ENCODE measurements at regions not wholly inside any gene's neighbourhood (a gene's known extent, or its start where the extent isn't known, plus 50 kb on each side); places are given as distances from the start of the nearest gene placed in this dataset.

DNA sequence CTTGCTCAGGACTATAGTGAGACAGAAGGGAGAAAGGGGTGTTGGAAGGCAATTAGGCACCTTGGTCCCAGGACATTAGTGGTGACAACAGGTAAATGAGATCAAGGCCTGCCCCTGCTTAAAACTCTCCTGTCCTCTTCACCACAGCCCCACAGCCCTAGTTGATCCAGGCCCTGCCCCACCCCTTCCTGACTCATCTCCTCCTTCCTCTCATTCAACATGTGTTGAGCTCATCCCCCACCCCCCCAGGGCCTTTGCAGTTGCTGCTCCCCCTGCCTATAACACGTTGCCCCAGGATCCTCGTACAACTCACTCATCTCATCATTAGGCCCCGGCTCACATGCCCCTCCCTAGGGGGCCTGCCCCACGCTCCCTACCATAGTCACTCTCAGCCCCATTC is 66.8 kb downstream of the TSPAN17 start:
- TF ChIP-seq YY1 (IDR thresholded peaks at IDR 0.05; ENCODE audit: extremely low read depth, insufficient replicate concordance, low read depth, low read length), result no peak
- no peak for TF ChIP-seq POLR2A (IDR thresholded peaks at IDR 0.05; ENCODE audit: borderline replicate concordance, extremely low read depth, insufficient read depth, insufficient read length)
- TF ChIP-seq, protein P1, sequence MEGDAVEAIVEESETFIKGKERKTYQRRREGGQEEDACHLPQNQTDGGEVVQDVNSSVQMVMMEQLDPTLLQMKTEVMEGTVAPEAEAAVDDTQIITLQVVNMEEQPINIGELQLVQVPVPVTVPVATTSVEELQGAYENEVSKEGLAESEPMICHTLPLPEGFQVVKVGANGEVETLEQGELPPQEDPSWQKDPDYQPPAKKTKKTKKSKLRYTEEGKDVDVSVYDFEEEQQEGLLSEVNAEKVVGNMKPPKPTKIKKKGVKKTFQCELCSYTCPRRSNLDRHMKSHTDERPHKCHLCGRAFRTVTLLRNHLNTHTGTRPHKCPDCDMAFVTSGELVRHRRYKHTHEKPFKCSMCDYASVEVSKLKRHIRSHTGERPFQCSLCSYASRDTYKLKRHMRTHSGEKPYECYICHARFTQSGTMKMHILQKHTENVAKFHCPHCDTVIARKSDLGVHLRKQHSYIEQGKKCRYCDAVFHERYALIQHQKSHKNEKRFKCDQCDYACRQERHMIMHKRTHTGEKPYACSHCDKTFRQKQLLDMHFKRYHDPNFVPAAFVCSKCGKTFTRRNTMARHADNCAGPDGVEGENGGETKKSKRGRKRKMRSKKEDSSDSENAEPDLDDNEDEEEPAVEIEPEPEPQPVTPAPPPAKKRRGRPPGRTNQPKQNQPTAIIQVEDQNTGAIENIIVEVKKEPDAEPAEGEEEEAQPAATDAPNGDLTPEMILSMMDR (IDR thresholded peaks at IDR 0.05 in 2 of 3, conservative IDR thresholded peaks at IDR 0.05 in 1 of 3; ENCODE audit: borderline replicate concordance in 1 of 3, insufficient read depth in 1 of 3, low read depth in 2 of 3, low read length in 2 of 3), result no peak
- TF ChIP-seq EZH2 (IDR thresholded peaks at IDR 0.05), result no peak
- no peak for TF ChIP-seq ZFX (IDR thresholded peaks at IDR 0.05)
- TF ChIP-seq RAD21 (IDR thresholded peaks at IDR 0.05; ENCODE audit: low read depth), result no peak
- TF ChIP-seq, protein P2, sequence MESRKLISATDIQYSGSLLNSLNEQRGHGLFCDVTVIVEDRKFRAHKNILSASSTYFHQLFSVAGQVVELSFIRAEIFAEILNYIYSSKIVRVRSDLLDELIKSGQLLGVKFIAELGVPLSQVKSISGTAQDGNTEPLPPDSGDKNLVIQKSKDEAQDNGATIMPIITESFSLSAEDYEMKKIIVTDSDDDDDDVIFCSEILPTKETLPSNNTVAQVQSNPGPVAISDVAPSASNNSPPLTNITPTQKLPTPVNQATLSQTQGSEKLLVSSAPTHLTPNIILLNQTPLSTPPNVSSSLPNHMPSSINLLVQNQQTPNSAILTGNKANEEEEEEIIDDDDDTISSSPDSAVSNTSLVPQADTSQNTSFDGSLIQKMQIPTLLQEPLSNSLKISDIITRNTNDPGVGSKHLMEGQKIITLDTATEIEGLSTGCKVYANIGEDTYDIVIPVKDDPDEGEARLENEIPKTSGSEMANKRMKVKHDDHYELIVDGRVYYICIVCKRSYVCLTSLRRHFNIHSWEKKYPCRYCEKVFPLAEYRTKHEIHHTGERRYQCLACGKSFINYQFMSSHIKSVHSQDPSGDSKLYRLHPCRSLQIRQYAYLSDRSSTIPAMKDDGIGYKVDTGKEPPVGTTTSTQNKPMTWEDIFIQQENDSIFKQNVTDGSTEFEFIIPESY (IDR thresholded peaks at IDR 0.05; ENCODE audit: extremely low read depth, insufficient replicate concordance, low read length), result no peak
- no peak for TF ChIP-seq CBX3 (IDR thresholded peaks at IDR 0.05; ENCODE audit: low read depth)
- TF ChIP-seq POLR2AphosphoS5 (IDR thresholded peaks at IDR 0.05; ENCODE audit: low read depth, low read length), result no peak
- no peak for TF ChIP-seq EGR1 (IDR thresholded peaks at IDR 0.05; ENCODE audit: low read depth)
- TF ChIP-seq SIN3A (IDR thresholded peaks at IDR 0.05; ENCODE audit: low read depth), result no peak
- TF ChIP-seq, protein P3, sequence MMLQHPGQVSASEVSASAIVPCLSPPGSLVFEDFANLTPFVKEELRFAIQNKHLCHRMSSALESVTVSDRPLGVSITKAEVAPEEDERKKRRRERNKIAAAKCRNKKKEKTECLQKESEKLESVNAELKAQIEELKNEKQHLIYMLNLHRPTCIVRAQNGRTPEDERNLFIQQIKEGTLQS (IDR thresholded peaks at IDR 0.05), result no peak

All from HCT116 (cell line).